ENCODE measurements at regions not wholly inside any gene's neighbourhood (a gene's known extent, or its start where the extent isn't known, plus 50 kb on each side); places are given as distances from the start of the nearest gene placed in this dataset.

DNA sequence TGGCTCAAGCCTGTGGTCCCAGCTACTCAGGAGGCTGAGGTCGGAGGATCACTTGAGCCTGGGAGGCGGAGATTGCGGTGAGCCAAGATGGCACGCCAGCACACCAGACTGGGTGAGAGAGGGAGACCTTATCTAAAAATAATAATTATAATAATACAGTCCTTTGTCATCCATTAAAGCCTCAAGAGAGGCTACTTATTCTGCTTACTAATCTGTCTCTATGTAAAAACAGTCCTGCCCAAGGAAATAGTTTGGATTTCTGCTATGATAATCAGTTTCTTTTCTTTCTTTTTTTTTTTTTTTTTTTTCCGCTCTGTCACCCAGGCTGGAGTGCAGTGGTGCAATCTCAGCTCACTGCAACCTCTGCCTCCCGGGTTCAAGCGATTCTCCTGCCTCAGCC lies 228.3 kb downstream of the C1D start:
- no TSS peak for BruUV-seq (replicated peaks)
- DNase-seq: no peak
- CTCF ChIA-PET: interaction anchor here (0.7 kb wide), 1 partner anchor 1076 kb away, joined by 10 read pairs; no protein-coding TSS in a partner anchor

DNA sequence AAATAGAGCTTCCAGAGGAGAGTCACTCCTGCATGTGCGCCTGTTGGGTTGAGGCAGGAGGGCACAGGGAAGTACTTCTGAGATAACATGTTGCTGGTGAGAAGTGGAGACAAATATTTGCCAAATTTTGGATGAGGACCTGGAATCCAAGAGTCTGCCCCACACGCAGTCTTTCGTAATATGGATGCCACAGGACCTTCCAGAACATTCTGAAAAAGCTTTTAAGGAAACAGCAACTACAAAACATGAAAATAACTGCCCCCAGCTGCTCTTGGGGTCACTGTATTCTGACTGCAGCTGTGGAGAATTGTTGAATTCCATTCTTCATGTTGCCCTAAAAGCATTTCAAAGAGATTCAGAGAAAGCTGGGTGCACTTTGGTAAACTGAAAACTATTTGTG lies 227.5 kb downstream of the C1D start:
- Histone ChIP-seq H3K4me1 (no peaks in the 10 kb centered on the region), H3K36me3 (ENCODE audit: control insufficient read depth, insufficient read depth, low read length) (no peaks in the 10 kb centered on the region), H3K27me3 (replicated peaks; ENCODE audit: control insufficient read depth, insufficient read depth, low read length) (no peaks in the 10 kb centered on the region), H3K9me3 (no peaks in the 10 kb centered on the region), H3K4me3 (ENCODE audit: low read depth, low read length) (no peak overlapping the region)
- peaks cover 4% of the 10 kb centered on the region for H3K27me3 Mint-ChIP-seq (ENCODE audit: insufficient read depth, unreplicated experiment)
- intact Hi-C loops (cut with micrococcal nuclease; ENCODE audit: unreplicated experiment): no loop called here
- no peaks in the 10 kb centered on the region for H3K36me3 Mint-ChIP-seq (ENCODE audit: insufficient read depth, unreplicated experiment)
- BruUV-seq (replicated peaks): no TSS peak
- DNase-seq: no peak
- ChIA-PET CTCF (interaction anchor here (0.7 kb wide), 1 partner anchor 1075 kb away, joined by 10 read pairs; no protein-coding TSS in a partner anchor), POLR2A (no interaction called here)
- H3K4me3 Mint-ChIP-seq (ENCODE audit: unreplicated experiment): no peak overlapping the region
- H3K4me1 Mint-ChIP-seq (ENCODE audit: low read depth, unreplicated experiment): no peaks in the 10 kb centered on the region
- peaks cover 9% of the 10 kb centered on the region for H3K9me3 Mint-ChIP-seq (ENCODE audit: unreplicated experiment)
- TF ChIP-seq, protein P1, sequence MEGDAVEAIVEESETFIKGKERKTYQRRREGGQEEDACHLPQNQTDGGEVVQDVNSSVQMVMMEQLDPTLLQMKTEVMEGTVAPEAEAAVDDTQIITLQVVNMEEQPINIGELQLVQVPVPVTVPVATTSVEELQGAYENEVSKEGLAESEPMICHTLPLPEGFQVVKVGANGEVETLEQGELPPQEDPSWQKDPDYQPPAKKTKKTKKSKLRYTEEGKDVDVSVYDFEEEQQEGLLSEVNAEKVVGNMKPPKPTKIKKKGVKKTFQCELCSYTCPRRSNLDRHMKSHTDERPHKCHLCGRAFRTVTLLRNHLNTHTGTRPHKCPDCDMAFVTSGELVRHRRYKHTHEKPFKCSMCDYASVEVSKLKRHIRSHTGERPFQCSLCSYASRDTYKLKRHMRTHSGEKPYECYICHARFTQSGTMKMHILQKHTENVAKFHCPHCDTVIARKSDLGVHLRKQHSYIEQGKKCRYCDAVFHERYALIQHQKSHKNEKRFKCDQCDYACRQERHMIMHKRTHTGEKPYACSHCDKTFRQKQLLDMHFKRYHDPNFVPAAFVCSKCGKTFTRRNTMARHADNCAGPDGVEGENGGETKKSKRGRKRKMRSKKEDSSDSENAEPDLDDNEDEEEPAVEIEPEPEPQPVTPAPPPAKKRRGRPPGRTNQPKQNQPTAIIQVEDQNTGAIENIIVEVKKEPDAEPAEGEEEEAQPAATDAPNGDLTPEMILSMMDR (IDR thresholded peaks at IDR 0.05; ENCODE audit: insufficient read depth in 1 of 2, low read depth in 1 of 2, low read length in 1 of 2, severe bottlenecking in 1 of 2, unreplicated experiment in 1 of 2): no peak
- H3K27ac Mint-ChIP-seq (ENCODE audit: unreplicated experiment): no peak overlapping the region

More for the DNA sequence above, 228.3 kb downstream of the C1D start:
- Mint-ChIP-seq H3K9me3 (ENCODE audit: unreplicated experiment) (peaks cover 10% of the 10 kb centered on the region), H3K4me3 (ENCODE audit: unreplicated experiment) (no peak overlapping the region), H3K4me1 (ENCODE audit: low read depth, unreplicated experiment) (no peaks in the 10 kb centered on the region), H3K27ac (ENCODE audit: unreplicated experiment) (no peak overlapping the region), H3K36me3 (ENCODE audit: insufficient read depth, unreplicated experiment) (no peaks in the 10 kb centered on the region), H3K27me3 (ENCODE audit: insufficient read depth, unreplicated experiment) (peaks cover 4% of the 10 kb centered on the region)
- no peaks in the 10 kb centered on the region for H3K27me3 ChIP-seq (replicated peaks; ENCODE audit: control insufficient read depth, insufficient read depth, low read length)
- H3K4me3 ChIP-seq (ENCODE audit: low read depth, low read length): no peak overlapping the region
- TF ChIP-seq, protein P1 (IDR thresholded peaks at IDR 0.05; ENCODE audit: insufficient read depth in 1 of 2, low read depth in 1 of 2, low read length in 1 of 2, severe bottlenecking in 1 of 2, unreplicated experiment in 1 of 2): no peak
- H3K36me3 ChIP-seq (ENCODE audit: control insufficient read depth, insufficient read depth, low read length): no peaks in the 10 kb centered on the region
- no peaks in the 10 kb centered on the region for H3K4me1 ChIP-seq
- no peaks in the 10 kb centered on the region for H3K9me3 ChIP-seq
- intact Hi-C loops (cut with micrococcal nuclease; ENCODE audit: unreplicated experiment): no loop called here
- POLR2A ChIA-PET: no interaction called here

DNA sequence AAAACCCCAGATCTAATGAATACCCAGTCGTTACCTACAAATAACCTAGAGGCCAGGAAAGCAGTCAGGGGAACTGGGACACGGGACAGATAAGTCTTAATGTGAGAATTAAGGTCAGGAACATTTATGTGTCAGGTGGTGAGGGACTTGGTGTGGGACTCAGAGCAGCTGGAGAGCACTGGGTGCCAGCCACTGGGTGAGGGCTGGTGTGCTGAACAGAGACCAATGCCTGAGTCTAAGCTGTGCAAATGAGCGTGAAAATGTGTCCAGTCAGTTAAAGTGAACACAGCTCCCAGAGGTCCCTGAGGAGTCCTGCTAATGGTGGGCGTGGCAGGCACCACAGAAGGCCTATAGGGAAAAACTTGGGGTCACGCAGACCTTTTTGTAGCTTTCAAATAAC lies 225.9 kb downstream of the C1D start:
- no peak for DNase-seq
- Histone ChIP-seq H3K4me3 (ENCODE audit: low read depth, low read length) (no peak overlapping the region), H3K9me3 (no peaks in the 10 kb centered on the region), H3K36me3 (ENCODE audit: control insufficient read depth, insufficient read depth, low read length) (no peaks in the 10 kb centered on the region), H3K27me3 (replicated peaks; ENCODE audit: control insufficient read depth, insufficient read depth, low read length) (no peaks in the 10 kb centered on the region), H3K4me1 (no peaks in the 10 kb centered on the region)
- BruUV-seq (replicated peaks): no TSS peak
- TF ChIP-seq, protein P1 (IDR thresholded peaks at IDR 0.05; ENCODE audit: insufficient read depth in 1 of 2, low read depth in 1 of 2, low read length in 1 of 2, severe bottlenecking in 1 of 2, unreplicated experiment in 1 of 2): no peak
- no peak overlapping the region for H3K4me3 Mint-ChIP-seq (ENCODE audit: unreplicated experiment)
- H3K36me3 Mint-ChIP-seq (ENCODE audit: insufficient read depth, unreplicated experiment): no peaks in the 10 kb centered on the region
- no peak overlapping the region for H3K27ac Mint-ChIP-seq (ENCODE audit: unreplicated experiment)
- H3K27me3 Mint-ChIP-seq (ENCODE audit: insufficient read depth, unreplicated experiment): no peaks in the 10 kb centered on the region
- ChIA-PET CTCF (no interaction called here), POLR2A (no interaction called here)
- no peaks in the 10 kb centered on the region for H3K9me3 Mint-ChIP-seq (ENCODE audit: unreplicated experiment)
- no peaks in the 10 kb centered on the region for H3K4me1 Mint-ChIP-seq (ENCODE audit: low read depth, unreplicated experiment)
- intact Hi-C loops (cut with micrococcal nuclease; ENCODE audit: unreplicated experiment): no loop called here
